ENCODE measurements at regions not wholly inside any gene's neighbourhood (a gene's known extent, or its start where the extent isn't known, plus 50 kb on each side); places are given as distances from the start of the nearest gene placed in this dataset.

DNA sequence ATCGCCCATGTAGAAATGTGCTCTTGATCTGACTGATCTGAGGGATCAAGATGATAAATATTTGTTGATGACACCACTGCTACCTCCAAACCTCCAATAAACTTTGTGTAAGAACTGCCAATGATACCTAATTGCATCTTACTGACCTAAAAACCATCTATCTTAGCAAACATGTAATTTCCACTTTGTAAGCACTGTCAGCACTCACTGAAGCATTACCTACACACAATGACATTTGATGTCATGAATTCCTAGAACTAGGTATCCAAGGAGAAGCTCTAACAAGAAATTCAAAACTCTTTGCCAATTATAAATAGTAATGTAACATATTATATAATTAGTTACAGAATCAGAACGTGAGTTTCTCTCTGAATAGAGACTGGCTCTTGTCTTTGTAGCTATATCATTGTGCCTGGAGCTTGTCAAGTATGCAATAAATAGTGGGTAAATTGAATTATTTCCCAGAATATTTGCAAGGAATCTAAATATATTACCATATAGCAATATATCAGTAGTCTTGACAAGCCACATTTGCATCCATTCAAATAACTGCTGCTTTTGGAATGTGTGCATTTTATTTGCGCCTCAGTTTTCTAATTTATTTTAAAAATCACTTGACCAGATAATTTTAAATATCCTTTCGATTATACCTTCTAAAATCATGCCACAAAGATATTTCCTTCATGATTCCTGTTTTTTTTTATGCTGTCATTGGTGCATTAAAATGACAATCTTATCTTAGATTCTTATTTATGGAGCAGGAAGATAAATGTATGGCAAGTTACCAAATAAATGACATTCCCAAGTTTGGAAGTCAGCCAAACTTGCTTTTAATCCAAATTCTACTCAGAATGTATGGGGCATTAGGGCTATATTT lies 232.3 kb upstream of the NEIL3 start:
- TF ChIP-seq, protein P1, sequence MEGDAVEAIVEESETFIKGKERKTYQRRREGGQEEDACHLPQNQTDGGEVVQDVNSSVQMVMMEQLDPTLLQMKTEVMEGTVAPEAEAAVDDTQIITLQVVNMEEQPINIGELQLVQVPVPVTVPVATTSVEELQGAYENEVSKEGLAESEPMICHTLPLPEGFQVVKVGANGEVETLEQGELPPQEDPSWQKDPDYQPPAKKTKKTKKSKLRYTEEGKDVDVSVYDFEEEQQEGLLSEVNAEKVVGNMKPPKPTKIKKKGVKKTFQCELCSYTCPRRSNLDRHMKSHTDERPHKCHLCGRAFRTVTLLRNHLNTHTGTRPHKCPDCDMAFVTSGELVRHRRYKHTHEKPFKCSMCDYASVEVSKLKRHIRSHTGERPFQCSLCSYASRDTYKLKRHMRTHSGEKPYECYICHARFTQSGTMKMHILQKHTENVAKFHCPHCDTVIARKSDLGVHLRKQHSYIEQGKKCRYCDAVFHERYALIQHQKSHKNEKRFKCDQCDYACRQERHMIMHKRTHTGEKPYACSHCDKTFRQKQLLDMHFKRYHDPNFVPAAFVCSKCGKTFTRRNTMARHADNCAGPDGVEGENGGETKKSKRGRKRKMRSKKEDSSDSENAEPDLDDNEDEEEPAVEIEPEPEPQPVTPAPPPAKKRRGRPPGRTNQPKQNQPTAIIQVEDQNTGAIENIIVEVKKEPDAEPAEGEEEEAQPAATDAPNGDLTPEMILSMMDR (IDR thresholded peaks at IDR 0.05): no peak
- TF ChIP-seq POLR2A (IDR thresholded peaks at IDR 0.05): no peak
